ENCODE measurements at regions not wholly inside any gene's neighbourhood (a gene's known extent, or its start where the extent isn't known, plus 50 kb on each side); places are given as distances from the start of the nearest gene placed in this dataset.
"Not testable (repeated sequence)": the region's sequence is repeated elsewhere in the genome, so short reads cannot be mapped to it uniquely, and the experiment has no call there.

DNA sequence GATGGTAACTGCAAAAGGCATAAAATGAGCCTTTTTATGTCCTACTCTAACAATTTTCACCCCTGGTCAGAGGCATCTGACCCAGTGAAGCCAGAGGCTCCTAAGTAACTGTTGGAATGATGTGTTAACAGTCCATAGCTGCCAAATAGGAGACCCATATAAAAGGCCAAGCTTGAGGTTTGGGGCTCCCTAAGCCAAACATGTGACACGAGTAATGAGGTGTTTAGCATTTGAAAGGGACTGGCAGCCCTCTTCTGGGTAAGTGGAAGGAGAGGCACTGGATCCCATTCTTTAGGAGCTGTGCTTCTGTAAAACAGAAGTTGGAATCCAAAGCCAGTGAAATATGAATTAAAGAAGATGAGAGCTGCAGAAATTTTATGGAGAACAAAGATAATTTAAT lies 100.6 kb upstream of the PNPLA4 start:
- DNase-seq (ENCODE audit: low read depth in 2 of 2): no peak

DNA sequence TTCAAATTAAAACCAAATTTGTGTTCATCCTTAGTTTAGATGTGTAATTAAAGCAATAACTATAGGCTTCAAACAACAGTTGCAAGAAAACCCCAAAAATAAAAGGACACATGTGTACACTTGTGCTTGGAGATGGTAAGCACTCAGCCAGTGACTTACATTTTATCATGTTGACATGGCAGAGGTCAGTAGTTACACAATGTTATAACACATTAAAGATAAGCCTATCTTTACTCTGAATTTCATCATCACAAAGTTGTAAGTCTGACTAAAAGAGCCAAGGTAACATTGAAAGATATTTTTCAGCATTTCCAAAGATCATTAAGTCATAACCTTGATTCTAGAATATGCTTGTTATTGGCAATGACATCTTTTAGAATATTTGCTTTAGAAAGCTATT lies 98.5 kb upstream of the PNPLA4 start:
- DNase-seq (ENCODE audit: low read depth in 2 of 2): no peak

- DNase-seq (ENCODE audit: low read depth in 2 of 2): no peak
These were observed 91.7 kb upstream of the PNPLA4 start for GRCh38 chrX:8018934-8019333.

DNA sequence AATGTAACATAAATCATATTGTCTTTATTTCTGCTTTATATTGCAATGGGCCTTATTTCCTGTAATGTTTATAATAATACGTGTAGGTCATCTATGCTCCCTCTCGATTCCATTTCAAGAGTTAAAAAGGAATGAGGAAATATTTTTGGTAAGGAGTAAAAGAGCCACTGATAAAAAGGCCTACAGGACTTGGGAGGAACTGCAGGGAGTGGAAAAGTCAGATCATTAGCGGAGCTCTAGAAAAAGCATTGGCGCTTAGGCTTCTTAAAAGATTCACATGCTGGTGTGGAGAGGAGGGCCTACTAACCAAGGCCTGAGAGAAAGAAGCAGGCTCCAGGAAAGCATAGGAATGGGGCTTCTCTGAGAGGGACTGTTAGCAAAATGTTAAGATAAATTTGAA lies 82.9 kb upstream of the PNPLA4 start:
- DNase-seq (ENCODE audit: low read depth in 2 of 2): no peak

GRCh38 chrX:8005678-8006347 lies 78.6 kb upstream of the PNPLA4 start:
- DNase-seq (ENCODE audit: low read depth in 2 of 2): no peak

DNA sequence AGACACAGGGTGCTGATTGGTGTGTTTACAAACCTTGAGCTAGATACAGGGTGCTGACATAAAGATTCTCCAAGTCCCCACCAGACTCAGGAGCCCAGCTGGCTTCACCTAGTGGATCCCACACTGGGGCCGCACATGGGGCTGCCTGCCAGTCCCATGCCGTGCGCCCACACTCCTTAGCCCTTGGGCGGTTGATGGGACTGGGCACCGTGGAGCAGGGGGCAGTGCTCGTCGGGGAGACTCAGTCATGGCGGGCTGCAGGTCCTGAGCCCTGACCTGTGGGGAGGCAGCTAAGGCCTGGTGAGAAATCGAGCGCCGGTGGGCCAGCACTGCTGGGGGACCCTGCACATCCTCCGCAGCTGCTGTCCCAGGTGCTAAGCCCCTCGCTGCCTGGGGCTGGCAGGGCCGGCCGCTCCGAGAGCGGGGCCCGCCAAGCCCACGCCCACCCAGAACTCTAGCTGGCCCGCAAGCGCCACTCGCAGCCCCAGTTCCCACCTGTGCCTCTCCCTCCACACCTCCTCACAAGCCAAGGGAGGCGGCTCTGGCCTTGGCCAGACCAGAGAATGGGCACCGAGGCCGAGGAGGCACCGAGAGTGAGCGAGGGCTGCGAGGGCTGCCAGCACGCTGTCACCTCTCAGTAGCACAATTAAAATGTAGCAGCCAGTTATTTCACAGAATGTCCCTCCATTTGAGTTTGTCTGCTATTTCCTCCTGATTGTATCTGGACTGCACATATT lies 76.1 kb upstream of the PNPLA4 start:
- DNase-seq (ENCODE audit: low read depth in 2 of 2): no peak

DNA sequence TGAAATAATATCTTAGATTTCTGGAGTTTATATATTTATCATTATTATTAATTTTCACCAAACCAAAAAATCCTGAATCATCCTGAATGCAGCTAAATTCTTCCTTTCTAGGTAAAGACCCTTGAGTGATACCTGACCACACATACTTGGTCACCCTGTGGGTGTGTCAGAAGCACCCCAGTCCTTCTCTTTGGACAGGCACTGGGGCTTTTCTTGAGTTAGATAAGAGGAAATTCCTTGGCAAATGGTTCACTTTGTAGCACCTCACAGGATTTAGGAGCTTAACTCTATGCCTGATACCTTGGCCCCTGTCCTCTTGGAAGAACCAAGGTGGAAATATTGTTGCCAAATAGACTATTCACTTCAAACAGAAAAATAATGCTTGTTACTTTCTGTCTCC lies 69.6 kb upstream of the PNPLA4 start:
- no peak for DNase-seq (ENCODE audit: low read depth in 2 of 2)

- DNase-seq (ENCODE audit: low read depth in 2 of 2): peak in 1 of 2 donors; percentile 5
These were observed 69.2 kb upstream of the PNPLA4 start for GRCh38 chrX:7996414-7996813.

DNA sequence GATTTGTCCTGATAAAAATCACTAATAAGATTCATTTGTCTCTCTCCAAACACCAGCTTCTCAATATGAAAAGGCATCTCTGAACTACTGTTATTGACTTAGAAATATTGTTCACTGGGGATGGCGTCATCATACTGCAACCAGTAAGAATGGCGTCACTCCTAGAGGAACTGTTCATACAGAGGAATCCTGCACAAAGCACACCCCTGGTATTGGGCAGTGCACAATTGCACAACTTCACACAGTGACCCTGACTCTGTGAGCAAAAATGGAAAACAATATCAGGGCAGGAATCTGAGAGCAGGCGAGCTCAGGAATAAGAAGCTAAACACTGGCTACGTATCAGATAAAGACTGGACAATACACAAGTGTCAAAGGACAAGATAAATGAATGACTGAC lies 66.7 kb upstream of the PNPLA4 start:
- DNase-seq (ENCODE audit: low read depth in 2 of 2): no peak

DNA sequence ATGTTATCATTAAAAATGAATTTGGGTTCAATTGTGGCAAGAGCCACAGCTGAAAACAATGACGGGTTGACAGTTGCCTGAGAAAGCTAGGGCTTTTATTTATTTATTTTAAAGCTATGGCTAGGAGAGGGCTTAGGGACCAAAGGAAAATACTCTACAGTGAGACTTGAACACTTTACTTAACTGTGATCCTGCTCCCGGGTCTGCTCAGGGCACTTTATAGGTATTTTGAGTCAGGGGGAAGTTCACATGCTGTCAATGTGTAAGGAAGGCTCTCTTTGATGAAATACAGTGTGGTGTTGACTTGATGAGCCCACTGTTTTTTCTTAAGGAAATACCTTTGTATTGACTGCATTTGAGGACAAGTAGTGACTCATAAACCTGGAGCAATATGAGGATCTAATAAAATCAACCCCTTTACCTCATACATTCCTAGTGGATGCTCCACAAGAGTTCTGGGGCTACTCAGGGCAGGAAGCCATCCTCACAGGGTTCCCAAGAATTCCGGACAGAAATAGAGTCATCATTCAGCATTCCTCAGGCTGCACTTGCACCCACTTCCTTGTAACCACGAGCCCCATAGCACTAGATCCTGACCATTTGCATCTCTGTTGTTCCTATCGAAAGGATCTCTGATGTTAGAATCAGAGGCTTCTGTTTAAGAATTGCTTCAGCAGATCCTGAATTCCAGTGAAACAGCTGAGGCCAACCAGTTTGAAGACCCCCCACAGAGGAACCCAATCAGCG lies 61.0 kb upstream of the PNPLA4 start:
- DNase-seq (ENCODE audit: low read depth in 2 of 2): not testable (repeated sequence)

- no peak for DNase-seq (ENCODE audit: low read depth in 2 of 2)
These were observed 60.2 kb upstream of the PNPLA4 start for GRCh38 chrX:7987160-7988012.

DNA sequence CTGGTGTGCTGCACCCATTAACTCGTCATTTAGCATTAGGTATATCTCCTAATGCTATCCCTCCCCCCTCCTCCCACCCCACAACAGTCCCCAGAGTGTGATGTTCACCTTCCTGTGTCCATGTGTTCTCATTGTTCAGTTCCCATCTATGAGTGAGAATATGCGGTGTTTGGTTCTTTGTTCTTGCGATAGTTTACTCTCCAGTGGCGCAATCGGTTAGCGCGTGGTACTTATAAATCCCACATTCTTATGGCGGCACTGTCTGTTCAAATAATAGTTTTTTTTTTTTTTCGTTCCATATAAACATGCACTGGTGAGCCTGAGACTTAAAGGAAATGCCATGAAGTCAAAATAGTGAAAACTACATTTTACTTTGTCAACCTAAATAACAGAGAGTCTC lies 59.5 kb upstream of the PNPLA4 start:
- not testable (repeated sequence) for DNase-seq (ENCODE audit: low read depth in 2 of 2)

GRCh38 chrX:7985568-7985967 lies 58.4 kb upstream of the PNPLA4 start:
- DNase-seq (ENCODE audit: low read depth in 2 of 2): no peak

GRCh38 chrX:7983581-7983980 lies 56.4 kb upstream of the PNPLA4 start:
- no peak for DNase-seq (ENCODE audit: low read depth in 2 of 2)
